Esophagus (tissue), 2 donors: ENCODE measurements at regions not wholly inside any gene's neighbourhood (a gene's known extent, or its start where the extent isn't known, plus 50 kb on each side); places are given as distances from the start of the nearest gene placed in this dataset.

Source experiments
- H3K27ac ChIP-seq, 2 donors: one replicate each; pipeline ENCODE4 v1.5.1; 2013; ENCODE audit warnings: low read depth in 2 of 2, mild to moderate bottlenecking in 2 of 2, inconsistent platforms in 1 of 2, low read length in 1 of 2, moderate library complexity in 1 of 2
- H3K27me3 ChIP-seq, 2 donors: one replicate each; pipeline ENCODE4 v1.6.1; 2013; ENCODE audit warnings: low read length in 2 of 2, control low read depth in 1 of 2, mild to moderate bottlenecking in 1 of 2; ENCODE audit not compliant: insufficient read depth in 2 of 2, control insufficient read depth in 1 of 2
- H3K36me3 ChIP-seq, 2 donors: one replicate each; pipeline ENCODE4 v1.6.1; 2013; ENCODE audit warnings: low read length in 1 of 2; ENCODE audit not compliant: control insufficient read depth in 2 of 2, insufficient read depth in 2 of 2
- H3K4me1 ChIP-seq, 2 donors: one replicate each; pipeline ENCODE4 v1.6.1; 2013; ENCODE audit warnings: low read length in 1 of 2; ENCODE audit not compliant: control insufficient read depth in 2 of 2, insufficient read depth in 2 of 2
- H3K4me3 ChIP-seq, 2 donors: one replicate each; pipeline ENCODE4 v1.5.1; 2013; ENCODE audit warnings: low read length in 2 of 2, mild to moderate bottlenecking in 2 of 2, low read depth in 1 of 2, moderate library complexity in 1 of 2
- H3K9me3 ChIP-seq, 2 donors: one replicate each; pipeline ENCODE4 v1.6.1; 2013; ENCODE audit warnings: mild to moderate bottlenecking in 2 of 2, low read depth in 1 of 2, low read length in 1 of 2, moderate library complexity in 1 of 2; ENCODE audit not compliant: control insufficient read depth in 2 of 2, insufficient read depth in 1 of 2
- WGBS, 2 donors: extraction: QIAGEN DNeasy Blood & Tissue Kit; methylation state at CpG; one replicate each; pipeline ENCODE4 v1.1.7; 2013; 5-methylcytosine and 5-hydroxymethylcytosine counted together
- donor health status: healthy with polysubstance abuse.
- donor health status: Bipolar disorder and iron deficiency.

DNA sequence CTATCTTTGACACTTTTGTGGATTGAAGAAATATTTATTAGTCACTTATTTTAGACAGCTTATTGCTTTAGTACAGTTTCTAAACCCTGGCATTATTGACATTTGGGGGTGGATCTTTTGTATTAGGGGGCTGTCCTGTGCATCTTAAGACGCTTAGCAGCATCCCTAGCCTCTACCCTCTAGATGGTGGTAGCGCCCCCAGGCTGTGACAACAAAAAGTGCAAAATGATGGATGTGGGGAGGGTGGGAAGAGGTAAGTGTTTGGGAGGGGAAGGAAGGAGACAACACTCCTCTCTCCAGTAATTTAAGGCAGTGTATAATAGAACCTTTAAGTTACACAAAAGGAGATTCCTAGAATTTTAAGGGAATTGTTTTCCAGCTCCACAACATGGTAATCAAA lies 1210.6 kb downstream of the C4orf33 start:
- Histone ChIP-seq H3K27me3 (no peaks in the 10 kb centered on the region), H3K36me3 (no peaks in the 10 kb centered on the region), H3K4me3 (no peak overlapping the region), H3K9me3 (no peaks in the 10 kb centered on the region), H3K27ac (no peak overlapping the region), H3K4me1 (no peaks in the 10 kb centered on the region)
- WGBS, 2 donors: 45 to 48% methylated on average over 2 of the region's 2 CpGs

DNA sequence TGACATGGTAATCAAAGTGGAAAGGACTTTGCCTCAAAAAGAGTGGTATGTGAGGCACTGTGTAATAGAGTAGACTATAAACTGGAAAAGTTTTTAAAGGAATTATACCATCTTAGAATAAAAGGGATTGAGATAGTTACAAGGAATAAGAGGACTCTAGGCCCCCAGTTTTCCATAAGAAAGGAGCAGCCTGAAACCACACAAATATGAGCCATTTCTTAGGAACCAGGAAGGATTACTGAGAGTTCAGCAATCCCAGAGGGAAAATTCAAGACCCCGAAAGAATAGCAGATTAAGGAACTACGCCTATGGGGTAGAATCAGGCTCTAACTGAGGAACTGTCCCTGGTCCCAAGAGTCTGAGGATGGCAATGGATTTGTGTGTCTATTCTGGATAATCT lies 1213.3 kb downstream of the C4orf33 start:
- H3K36me3 ChIP-seq: no peaks in the 10 kb centered on the region
- no peak overlapping the region for H3K4me3 ChIP-seq
- no peaks in the 10 kb centered on the region for H3K4me1 ChIP-seq
- no peaks in the 10 kb centered on the region for H3K27me3 ChIP-seq
- H3K27ac ChIP-seq: no peak overlapping the region
- 89 to 94% methylated on average over 2 of the region's 2 CpGs for WGBS, 2 donors
- H3K9me3 ChIP-seq: no peaks in the 10 kb centered on the region

DNA sequence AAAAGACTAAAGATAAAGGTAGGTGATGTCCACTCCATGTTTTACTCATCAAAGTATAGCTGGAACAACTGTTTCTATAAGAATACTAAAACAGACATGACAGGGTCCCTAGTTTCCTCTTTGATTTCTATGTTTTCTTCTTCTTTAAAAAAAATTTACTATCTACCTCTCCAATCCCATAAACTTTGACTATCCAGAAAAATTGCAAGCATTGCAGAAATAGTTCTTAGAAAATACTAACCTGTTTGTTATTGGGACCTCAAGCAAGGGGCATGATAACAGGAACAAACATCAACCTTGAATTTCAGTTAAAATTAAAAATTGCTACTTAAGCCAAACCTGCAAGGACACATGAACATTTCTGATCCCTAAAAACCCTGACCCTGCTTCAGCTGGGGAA lies 1226.5 kb downstream of the C4orf33 start:
- H3K36me3 ChIP-seq: no peaks in the 10 kb centered on the region
- H3K27ac ChIP-seq: no peak overlapping the region
- no peak overlapping the region for H3K4me3 ChIP-seq
- H3K27me3 ChIP-seq: no peaks in the 10 kb centered on the region
- H3K4me1 ChIP-seq: no peaks in the 10 kb centered on the region
- no peaks in the 10 kb centered on the region for H3K9me3 ChIP-seq

DNA sequence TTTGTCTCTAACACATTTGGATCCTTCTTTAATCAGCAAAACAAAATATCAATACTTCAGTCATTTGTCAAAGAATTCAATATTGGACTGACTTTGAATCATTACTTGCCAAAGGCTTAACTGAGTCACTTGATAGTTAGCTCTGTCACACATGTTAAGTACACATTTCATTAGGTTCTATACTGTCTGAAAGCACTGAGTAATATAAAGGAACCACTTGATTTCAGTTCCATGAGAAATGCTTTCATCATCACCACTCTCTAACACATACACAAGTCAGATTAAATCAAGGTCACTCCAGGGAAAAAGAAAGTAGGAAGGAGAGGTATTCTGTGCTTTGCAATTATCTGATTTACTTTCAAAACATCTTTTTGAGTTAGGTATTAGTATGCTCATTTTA lies 1233.1 kb downstream of the C4orf33 start:
- Histone ChIP-seq H3K4me1 (no peaks in the 10 kb centered on the region), H3K36me3 (no peaks in the 10 kb centered on the region), H3K4me3 (no peak overlapping the region), H3K27me3 (no peaks in the 10 kb centered on the region), H3K9me3 (no peaks in the 10 kb centered on the region), H3K27ac (no peak overlapping the region)

DNA sequence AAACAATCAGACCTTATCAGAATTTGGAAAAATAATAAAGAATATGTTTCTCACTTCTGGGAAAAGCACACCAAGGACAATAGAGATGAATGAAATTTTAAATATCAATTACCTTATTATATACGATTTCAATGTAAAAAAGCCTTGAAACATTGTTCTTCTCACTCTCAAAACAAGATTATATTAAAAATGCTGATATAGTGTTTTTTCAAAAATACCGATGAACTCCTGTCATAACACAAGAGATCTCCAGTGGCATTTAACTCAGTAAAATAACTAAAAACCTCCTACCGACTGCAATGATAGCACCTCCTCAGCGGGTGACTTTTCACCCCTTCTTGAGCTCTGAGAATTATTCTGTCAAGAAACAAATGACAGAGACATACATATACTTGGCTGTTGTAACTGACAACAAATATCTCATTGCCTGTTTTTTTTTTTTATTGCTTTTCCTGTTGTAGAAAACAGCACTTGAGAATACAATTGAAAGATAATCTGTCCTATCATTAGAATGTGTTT lies 1237.3 kb downstream of the C4orf33 start:
- Histone ChIP-seq H3K27ac (no peak overlapping the region), H3K36me3 (no peaks in the 10 kb centered on the region), H3K9me3 (peaks cover 0 to 3% of the 10 kb centered on the region in 2 donors), H3K4me3 (no peak overlapping the region), H3K27me3 (no peaks in the 10 kb centered on the region), H3K4me1 (no peaks in the 10 kb centered on the region)
- WGBS, 2 donors: 87 to 90% methylated on average over 4 of the region's 4 CpGs

DNA sequence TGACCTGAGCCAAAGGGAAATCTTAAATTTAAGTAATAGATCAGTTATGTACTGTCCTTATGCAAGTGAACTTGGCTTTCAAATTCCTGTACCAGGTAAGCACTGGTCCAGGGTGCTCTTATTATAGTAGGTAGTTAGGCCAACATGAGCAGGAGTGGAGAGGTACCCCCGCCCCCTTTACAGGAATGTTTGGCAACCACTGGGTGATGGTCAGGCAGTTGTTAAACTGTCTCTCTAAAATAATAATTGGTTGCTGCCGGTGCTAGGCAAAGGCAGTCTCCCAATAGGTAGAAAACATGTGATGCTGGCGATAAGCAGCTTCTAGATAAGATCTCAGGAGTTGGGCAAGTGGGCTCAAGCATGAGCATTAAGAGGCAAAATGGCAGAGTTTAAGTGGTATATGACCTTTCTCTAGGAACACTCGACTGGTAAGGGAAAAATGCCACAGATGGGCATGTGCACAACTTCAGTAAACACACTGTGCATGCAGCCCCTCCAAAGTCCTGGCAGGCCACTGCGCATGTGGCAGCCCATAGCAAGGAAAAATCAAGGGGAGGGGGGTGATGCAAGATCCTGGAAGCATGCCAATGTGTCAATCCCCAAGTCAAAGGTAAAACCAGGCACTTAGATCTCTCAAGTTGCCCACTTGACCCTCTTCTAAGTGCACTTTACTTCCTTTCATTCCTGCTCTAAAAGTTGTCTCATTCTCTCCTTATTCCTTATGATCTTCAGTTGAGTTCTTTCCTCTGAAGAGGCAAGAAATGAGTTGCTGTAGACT lies 1239.7 kb downstream of the C4orf33 start:
- Histone ChIP-seq H3K9me3 (peaks cover 0 to 3% of the 10 kb centered on the region in 2 donors), H3K4me3 (no peak overlapping the region), H3K27me3 (no peaks in the 10 kb centered on the region), H3K36me3 (no peaks in the 10 kb centered on the region), H3K27ac (no peak overlapping the region), H3K4me1 (no peaks in the 10 kb centered on the region)
- 70 to 80% methylated on average over 5 of the region's 5 CpGs for WGBS, 2 donors

DNA sequence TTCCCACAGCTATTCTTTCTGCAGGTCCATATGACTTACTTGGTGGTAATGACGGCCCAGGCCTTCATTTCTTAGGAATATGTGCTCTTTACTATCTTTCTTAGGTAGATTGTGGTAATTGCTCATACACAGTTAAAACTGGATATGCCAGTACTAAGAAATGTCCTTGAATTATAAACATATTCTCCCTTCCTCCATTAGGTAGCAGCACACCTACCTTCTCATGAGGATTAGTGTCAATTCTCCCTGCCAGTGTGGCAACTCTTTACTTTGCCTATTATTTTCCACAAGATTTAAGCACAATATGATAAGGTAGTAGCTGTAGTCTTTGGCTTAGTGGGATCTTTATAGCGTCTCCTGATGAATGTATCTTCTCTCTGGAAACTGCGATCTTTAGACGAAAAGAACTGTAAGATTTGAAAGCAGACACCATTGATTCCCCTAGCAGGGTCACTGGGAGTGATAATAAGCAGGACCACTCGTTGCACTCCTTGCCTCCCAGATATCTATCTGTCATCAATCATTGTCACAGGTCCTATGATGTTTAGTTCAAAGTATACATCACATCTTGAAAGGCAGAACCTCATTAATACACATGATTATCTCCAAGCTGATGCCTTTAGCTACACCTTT lies 1240.7 kb downstream of the C4orf33 start:
- Histone ChIP-seq H3K4me3 (no peak overlapping the region), H3K27me3 (no peaks in the 10 kb centered on the region), H3K9me3 (peaks cover 0 to 3% of the 10 kb centered on the region in 2 donors), H3K36me3 (no peaks in the 10 kb centered on the region), H3K27ac (no peak overlapping the region), H3K4me1 (no peaks in the 10 kb centered on the region)
- WGBS, 2 donors: 66 to 68% methylated on average over 5 of the region's 5 CpGs

DNA sequence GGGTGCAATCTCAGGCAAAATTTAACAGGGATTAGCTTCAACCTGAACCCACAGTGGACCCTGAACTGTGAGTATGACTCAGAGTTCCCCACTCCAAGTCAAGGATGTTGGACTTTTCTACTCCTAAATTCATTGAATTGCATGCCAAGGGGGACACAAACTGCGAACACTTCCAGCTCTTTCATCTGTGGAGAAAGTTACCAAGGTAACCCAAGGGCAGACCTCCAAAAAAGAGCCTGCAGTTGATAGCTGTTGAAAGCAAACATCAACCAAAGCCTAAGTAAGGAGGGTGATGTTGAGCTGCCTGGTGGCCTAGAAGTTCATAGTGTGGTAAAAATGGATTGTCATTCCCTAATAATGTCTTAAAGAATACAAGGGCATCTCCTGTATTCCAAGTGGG lies 1242.9 kb downstream of the C4orf33 start:
- Histone ChIP-seq H3K27ac (no peak overlapping the region), H3K9me3 (peaks cover 0 to 3% of the 10 kb centered on the region in 2 donors), H3K36me3 (no peaks in the 10 kb centered on the region), H3K27me3 (no peaks in the 10 kb centered on the region), H3K4me1 (no peaks in the 10 kb centered on the region), H3K4me3 (no peak overlapping the region)
- WGBS, 2 donors: 58 to 72% methylated on average over 1 of the region's 1 CpG

DNA sequence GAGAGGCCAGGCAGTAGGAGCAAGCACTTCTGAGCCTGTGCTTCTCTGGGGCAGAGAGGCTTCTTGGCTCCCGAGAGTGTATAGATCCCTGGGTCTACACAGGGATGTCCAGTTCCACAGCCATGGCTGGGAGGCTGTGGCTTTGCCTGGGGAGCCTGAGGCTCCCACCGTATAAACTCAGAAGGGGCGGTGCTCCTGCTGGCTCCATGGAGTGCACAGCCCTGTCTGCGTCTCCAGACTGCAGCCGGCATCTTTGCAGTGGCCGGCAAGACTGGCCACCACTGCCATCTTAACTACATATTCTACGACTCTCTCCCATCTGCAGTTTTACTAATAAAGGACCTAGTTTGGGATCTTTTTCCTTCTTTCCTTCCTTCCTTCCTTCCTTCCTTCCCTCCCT lies 1253.8 kb downstream of the C4orf33 start:
- Histone ChIP-seq H3K4me3 (no peak overlapping the region), H3K27ac (no peak overlapping the region), H3K36me3 (no peaks in the 10 kb centered on the region), H3K4me1 (no peaks in the 10 kb centered on the region), H3K27me3 (no peaks in the 10 kb centered on the region), H3K9me3 (peaks cover 0 to 12% of the 10 kb centered on the region in 2 donors)
- 87 to 94% methylated on average over 7 of the region's 7 CpGs for WGBS, 2 donors

DNA sequence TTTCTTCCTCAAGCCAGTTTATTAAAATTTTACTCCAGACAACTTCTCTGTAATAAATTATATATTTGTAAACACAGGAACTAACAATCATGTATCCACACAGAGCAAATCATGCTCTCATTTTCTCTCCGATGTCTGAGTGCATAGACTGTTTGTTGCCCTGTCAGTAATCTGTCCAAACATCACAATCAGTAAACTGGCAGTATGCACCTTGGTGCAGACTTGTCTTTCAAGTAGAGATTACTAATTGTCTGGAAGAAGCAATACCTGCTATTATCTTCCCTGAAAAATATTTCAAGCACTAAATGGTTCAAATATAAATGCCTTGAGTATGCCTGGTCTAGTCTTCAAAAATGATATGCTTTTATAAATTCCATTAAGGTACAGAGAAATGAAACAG lies 1260.9 kb downstream of the C4orf33 start:
- no peaks in the 10 kb centered on the region for H3K36me3 ChIP-seq
- no peaks in the 10 kb centered on the region for H3K4me1 ChIP-seq
- H3K9me3 ChIP-seq: no peaks in the 10 kb centered on the region
- no peaks in the 10 kb centered on the region for H3K27me3 ChIP-seq
- H3K4me3 ChIP-seq: no peak overlapping the region
- WGBS, 2 donors: 43 to 44% methylated on average over 1 of the region's 1 CpG
- H3K27ac ChIP-seq: no peak overlapping the region
